GM21360 (cell line): ENCODE measurements at regions not wholly inside any gene's neighbourhood (a gene's known extent, or its start where the extent isn't known, plus 50 kb on each side); places are given as distances from the start of the nearest gene placed in this dataset.
"Not testable (repeated sequence)": the region's sequence is repeated elsewhere in the genome, so short reads cannot be mapped to it uniquely, and the experiment has no call there.

ENCODE experiments used
- ATAC-seq: cut with Tn5 transposase; IDR thresholded peaks from one replicate; pipeline ENCODE4 v1.9.1; 2021; ENCODE audit warnings: mild to moderate bottlenecking, moderate library complexity; ENCODE audit not compliant: unreplicated experiment

GRCh38 chr18:38771620-38772019 is 1206.0 kb upstream of the CELF4 start:
- ATAC-seq = not testable (repeated sequence)

- ATAC-seq = no peak
These were observed 1202.9 kb upstream of the CELF4 start for GRCh38 chr18:38768504-38768903.

DNA sequence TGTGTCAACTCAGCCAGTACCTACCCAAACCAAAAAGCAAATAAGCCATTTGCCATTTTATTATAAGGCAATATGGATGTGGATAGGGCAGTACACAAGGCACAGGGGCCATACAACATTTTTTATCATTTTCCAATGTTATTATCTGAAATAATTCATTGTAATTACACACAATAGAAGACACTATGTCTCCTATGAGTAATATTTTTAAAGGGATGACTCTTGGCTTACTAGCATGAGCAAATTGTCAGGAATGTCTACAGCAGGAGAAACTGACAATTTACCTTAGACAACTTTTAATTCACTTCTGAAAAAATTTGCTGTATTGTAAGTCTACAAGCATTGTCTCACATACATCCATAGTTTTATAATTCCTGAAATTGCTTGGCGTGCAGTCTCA is 1193.9 kb upstream of the CELF4 start:
- ATAC-seq = no peak

GRCh38 chr18:38756436-38756835 is 1190.8 kb upstream of the CELF4 start:
- no peak for ATAC-seq

- ATAC-seq = peak; percentile 62
These were observed 1186.8 kb upstream of the CELF4 start for GRCh38 chr18:38752430-38752829.

- no peak for ATAC-seq
These were observed 1186.3 kb upstream of the CELF4 start for GRCh38 chr18:38751898-38752297.

DNA sequence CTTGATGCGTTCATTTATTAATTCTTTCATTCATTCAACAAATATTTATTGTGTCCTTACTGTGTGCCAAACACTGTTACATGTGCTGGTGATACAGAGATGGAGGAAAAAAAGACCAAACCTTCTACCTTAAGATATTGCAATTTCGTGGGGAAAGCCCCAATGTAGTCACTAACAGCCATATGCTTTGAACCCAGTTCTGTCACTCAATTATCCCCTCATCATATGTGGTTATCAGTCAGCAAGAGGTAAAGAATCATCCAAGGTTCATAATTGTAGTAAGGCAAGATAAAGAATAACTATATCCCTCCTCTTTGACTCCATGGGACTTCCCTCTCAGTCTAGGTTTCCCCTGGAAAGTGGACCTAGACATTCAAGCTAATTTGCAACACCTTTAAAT is 1185.6 kb upstream of the CELF4 start:
- ATAC-seq = no peak

DNA sequence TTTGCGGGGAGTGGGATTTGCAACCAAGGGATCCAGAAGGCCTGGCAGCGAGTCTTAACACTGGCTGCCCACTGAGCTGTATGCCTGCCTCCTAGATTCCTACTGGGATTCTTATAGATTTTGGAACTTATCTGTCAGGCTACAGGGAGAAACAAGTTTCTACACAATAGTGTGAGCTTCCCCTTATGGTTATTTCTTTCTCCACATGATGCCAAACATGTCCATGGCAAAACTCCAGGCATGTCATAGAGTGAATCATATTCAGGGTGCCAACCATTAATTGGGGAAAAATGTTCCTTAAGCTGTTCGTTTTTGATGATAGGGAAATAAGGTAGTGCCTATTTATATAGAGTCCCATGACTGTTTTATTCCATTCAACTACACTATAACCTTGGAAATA is 1185.2 kb upstream of the CELF4 start:
- ATAC-seq = no peak

DNA sequence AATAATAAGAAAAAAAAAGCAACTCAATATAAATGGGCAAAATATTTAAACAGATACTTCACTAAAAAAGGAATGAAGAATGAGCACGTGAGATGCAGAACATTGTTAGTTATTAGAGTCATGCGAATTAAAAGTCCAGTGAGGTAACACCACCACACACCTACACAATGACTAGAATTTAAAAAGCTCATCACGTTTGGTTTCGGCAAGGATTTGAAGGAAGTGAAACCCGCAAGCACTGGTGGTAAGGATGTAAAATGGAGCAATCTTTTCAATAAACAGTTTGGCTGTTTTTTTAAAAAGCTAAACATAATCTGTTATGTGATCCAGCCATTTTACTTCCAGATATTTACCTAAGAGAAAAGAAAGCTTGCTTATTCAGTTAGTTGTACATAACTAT is 1181.6 kb upstream of the CELF4 start:
- no peak for ATAC-seq

DNA sequence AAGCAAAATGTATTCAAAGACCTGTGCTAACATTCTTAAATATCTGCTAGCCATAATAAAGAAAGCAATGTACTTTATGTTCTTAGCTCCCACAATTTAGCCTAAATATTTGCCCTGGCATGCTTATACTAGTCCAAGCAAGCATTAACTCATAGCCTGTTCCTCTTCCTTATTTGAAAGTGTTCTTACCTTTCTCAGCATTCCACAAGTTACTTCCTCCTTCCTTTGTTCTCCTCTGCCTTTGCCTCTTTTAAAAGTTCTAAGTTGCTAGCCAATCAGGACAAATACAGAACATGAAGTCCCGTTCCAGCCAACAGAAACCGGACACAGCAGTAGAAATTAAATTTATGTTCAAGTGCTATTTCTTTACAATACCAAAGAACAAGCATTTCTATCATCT is 1154.6 kb upstream of the CELF4 start:
- ATAC-seq = not testable (repeated sequence)

GRCh38 chr18:38718365-38718901 is 1152.8 kb upstream of the CELF4 start:
- ATAC-seq = no peak

- ATAC-seq = no peak
These were observed 1143.5 kb upstream of the CELF4 start for GRCh38 chr18:38709122-38709521.

DNA sequence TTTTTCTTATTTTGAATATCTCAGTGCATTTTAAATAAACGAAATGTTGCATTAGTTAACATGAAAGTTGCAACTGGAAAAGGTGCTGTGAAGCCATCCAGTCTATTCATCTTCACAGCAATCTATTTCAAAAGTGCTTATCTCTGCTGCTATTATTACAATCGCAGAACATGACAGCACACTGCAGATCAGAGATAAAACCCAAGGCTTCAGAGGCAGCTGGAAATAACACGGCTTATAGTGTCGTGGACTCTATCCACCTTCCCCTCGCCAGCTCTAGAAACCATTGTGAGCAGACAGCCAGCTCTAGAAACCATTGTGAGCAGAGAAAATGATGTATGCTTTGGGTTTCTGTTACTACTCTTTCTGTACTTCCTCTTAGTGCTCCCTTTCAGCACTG is 1140.8 kb upstream of the CELF4 start:
- no peak for ATAC-seq

DNA sequence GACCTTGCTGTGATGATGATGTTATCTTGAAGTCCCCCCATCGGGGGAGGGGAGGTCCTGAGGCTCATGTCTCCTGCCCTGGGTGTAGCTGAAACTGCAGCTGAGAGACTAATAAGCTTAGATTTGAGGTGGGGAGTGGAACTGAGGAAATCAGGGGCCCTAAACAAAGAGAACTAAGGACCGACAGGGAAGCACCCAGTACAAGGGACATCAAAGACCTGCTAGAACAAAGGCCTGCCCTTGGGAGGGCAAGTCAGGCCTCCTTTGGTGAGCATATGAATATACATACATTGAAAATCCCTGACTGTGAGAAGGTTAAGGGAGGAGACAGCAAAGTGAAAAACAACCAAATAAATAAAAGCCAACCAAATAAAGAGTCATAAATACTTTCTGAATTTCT is 1132.5 kb upstream of the CELF4 start:
- ATAC-seq = no peak

DNA sequence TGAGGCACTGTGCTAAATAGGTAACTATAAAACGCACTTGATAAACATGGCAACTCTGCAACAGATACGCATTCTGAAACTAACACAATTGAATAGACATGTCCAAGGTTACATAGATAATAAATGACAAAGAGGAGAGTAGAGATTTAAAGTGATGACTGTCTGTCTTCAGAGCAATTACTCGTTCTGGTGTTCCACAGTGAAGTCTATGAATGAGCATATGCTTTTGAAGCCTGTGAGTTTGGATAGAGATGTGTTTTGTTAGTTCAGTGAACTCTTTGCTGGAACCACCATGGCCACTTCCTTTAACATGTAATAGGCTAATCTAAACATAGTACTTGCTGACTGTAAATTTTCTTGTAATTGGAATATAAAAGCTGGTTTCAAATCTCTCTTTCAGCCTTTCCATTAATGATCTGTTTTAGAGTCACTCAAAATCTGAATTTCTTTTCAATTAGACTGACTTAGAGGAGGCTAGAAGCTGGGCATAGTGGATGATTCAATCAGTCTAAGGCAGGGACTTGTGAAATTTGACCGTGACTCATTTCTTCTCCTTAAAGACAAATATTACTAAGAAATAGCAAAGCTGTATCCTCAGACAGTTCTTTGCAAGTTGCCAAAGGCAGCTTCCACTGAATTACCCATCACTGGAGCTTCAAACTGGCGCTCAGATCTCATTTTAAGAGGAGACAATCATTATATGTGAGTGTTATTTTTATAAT is 1130.1 kb upstream of the CELF4 start:
- ATAC-seq = no peak

DNA sequence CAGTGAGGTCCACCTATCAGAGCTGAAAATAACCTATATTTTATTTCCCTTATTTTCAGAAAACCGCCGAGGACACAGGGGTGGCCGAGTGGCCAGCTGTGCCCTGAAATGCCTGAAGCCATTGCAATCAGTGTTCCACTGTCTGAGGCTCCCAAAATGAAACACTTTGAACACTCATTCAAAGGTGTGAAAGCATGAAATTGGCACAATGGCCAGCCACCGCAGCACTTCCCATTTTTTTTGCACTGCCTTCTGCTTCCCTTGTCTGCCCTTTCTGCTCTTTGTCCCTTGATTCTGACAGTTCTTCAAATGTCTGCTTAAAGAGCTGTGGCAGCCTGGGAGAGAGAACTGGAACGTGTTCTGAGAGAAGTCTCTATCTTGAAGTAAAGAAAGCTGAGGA is 1127.5 kb upstream of the CELF4 start:
- ATAC-seq = no peak

DNA sequence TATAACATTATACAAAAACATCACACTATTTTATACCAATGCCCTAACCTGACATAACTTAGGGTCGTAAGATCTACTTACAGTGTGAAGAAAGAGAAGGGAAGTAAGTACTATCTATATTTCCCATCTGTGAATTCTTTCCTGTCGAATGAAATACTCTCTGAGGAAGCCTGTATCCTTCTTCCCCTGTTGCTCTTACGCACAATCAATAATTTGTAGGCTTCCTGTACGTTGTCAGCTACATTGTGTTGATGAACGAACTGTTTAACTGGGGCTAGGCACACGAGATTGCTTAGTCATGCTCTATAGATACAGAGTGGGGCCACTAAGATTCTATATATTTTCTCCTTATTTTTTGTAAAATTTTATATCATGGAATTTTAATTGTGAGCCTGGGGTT is 1125.0 kb upstream of the CELF4 start:
- ATAC-seq = no peak

GRCh38 chr18:38688416-38688815 is 1122.8 kb upstream of the CELF4 start:
- no peak for ATAC-seq

- ATAC-seq = no peak
These were observed 1104.9 kb upstream of the CELF4 start for GRCh38 chr18:38670486-38670885.

- ATAC-seq = no peak
These were observed 1099.3 kb upstream of the CELF4 start for GRCh38 chr18:38664929-38665328.

DNA sequence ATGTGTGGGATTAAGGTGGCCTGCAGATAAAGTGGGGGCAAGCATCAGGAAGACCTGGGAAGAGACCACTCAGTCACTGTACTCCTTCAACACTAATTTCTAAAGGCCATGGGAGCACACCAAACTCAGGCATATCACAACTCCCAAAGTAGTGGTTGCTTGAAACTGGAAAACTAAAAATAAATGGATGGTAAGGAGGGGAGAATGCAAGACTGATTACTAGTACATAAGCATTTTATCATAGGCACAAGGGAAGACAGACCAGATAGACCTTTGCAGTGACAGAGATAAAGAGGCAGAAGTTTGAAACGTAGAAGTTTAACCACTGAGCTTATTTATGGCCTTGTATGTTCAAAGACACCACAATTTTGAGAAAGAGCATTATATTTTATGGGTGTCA is 1098.1 kb upstream of the CELF4 start:
- no peak for ATAC-seq

GRCh38 chr18:38663270-38663669 is 1097.7 kb upstream of the CELF4 start:
- ATAC-seq = no peak

- ATAC-seq = no peak
These were observed 1089.3 kb upstream of the CELF4 start for GRCh38 chr18:38654946-38655345.
